HG02610 (cell line): ENCODE measurements at regions not wholly inside any gene's neighbourhood (a gene's known extent, or its start where the extent isn't known, plus 50 kb on each side); places are given as distances from the start of the nearest gene placed in this dataset.

Source experiments
- ATAC-seq: cut with Tn5 transposase; IDR thresholded peaks from one replicate; pipeline ENCODE4 v1.9.1; 2021; ENCODE audit warnings: mild to moderate bottlenecking, moderate library complexity; ENCODE audit not compliant: unreplicated experiment

DNA sequence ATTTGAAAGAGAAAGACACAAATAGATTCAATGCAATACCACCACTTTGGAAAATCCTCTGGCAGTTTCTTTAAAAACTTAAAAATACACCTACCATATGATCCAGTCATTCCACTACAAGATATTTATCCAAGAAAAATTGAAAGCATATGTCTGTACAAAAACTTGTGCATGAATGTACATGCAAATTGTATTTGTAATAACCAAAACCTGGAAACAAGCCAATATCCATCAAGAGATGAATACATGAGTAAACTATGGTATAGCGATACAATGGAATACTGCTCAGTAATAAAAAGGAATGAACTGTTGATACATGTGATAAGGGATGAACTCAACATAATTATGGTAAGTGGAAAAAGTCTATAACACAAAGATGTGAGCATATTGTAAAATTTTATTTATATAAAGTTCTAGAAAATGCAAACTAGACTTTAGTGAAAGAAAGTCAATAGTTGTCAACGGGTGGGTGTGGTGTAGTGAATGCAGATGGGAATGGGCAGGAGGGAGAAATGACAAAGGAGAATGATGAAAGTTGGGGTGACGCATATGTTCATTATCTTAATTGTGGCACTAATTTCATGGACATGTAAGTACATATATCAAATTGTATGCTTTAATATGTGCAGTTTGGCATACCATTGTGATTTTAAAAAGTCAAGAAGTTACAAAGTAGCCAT is 347.5 kb downstream of the SAMD5 start:
- no peak for ATAC-seq

DNA sequence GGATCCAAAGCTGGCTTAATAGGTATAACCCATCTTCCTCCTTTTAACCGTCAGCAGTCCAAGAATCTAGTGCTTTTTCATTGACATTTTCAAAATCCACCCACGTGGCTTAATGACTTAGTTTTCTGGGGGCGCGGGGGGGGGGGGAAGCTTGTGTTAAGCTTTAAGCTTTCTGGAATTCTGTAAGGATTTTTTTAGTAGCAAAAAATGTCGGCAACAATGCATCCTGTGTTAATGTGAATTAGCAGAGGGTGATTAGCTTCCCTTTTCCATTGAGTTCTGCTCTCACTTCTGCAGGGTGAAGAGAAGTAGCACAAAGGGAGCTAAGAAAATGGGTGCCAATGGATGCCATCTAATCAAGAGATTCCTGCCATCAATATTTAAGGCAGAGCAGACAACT is 348.2 kb downstream of the SAMD5 start:
- ATAC-seq, result no peak

DNA sequence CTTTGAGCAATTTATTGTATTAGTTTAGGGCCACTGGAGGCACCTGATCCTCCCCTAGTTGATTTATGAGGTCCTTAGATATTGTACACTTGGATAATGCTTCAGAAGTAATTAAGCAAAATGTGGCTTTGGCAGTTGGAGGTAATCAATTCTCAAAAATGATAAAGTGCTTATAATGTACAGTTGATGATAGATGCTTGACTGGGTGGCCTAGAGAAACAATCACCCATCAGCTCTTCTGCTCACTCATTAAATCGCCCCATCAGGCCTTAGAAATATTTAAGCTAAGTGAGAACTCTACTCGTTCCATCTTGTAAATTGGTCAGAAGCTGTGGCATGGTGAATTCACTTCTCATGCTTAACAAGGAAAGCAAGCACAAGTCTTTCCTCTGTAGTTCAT is 349.9 kb downstream of the SAMD5 start:
- ATAC-seq, result no peak

GRCh38 chr6:147859071-147859470 is 350.6 kb downstream of the SAMD5 start:
- ATAC-seq, result no peak

DNA sequence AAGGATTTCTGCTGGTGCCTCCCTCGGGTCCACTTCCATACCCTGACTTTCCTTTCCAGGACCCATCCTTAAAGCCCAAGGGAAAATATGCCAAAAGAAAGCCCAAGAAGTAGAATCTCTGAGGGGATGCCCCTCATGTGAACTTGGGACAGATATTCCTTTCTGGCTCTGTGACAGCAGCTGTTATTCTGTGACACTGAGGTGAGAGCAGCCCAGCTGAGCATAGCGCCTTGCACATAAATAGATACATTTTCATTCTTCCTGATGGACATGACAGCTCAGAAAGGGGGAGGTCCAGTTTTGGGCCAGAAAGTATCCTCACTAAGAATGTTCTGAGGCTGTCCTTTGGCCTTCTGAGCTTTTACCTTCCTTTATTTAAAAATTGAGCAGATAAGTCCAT is 353.2 kb downstream of the SAMD5 start:
- no peak for ATAC-seq

GRCh38 chr6:147867433-147868226 is 359.1 kb downstream of the SAMD5 start:
- no peak for ATAC-seq

DNA sequence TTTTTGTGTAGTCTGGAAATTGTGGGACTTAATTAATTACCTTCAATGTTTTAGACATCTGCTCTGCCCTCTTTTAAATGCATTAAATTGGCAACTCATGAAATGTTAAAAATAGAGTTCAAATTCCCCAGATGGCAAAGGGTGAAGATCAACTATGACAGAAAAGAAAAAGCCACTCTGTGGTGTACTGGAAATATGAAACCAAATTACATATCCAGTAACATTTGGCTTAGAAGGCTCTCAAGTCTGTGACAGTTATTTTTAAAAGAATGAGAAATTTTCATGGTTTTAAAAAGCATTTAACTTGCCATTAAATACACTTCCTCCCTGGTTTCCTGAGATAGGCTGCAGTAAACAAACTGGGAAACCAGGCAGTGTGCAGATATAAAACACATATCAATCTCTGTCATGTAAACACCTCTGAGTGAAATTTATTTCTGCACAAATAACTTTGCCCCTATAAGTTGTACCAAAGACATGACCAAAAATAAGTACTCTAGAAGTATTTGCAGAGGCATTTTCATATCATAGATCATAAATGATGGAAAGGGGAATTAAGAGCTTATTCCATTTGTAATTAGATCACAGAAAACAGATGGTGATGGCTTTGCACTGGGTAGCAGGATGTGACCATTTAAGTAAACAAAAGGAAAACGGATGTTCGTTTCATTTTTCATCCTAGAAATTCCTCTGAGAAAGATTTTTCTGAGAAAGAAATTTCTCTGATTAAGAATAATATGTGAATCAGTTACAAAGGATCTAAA is 360.1 kb downstream of the SAMD5 start:
- no peak for ATAC-seq

DNA sequence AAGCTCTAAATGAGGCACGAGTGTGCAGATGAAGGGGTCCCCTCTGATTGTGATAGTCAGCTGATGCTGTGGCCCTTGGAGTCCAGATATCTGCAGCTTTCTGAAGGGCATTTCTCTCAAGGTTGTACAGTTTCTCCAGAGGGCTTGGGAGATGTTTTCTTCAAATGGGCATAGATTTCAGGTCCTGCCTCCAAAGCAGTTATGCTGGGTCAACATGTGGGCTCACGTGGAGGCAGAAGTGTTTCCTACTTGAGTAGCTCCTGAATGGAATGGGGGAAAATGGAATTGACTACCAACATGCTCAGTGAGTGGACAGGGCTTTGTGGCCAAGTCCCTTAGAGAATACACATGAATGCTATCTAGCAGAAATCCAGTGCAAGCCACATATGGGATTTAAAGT is 360.7 kb downstream of the SAMD5 start:
- no peak for ATAC-seq

- ATAC-seq, result no peak
Observed at GRCh38 chr6:147869869-147870268, 361.4 kb downstream of the SAMD5 start.

- ATAC-seq, result no peak
Observed at GRCh38 chr6:147870506-147871110, 362.1 kb downstream of the SAMD5 start.

DNA sequence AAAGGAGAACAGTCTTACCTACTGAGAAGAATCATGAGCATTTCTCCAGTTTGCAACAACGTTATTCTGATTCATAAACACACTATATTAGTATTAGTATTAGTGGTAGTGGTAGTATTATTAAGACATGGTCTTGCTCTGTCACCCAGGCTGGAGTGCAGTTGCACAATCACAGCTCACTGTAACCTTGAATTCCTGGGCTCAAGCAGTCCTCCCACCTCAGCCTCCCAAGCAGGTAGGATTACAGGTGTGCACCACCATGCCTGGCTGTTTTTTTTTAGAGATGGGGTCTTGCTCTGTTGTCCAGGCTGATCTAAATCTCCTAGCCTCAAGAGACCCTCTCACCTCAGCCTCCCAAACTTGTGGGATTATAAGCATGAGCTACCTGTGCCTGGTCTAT is 363.5 kb downstream of the SAMD5 start:
- no peak for ATAC-seq

DNA sequence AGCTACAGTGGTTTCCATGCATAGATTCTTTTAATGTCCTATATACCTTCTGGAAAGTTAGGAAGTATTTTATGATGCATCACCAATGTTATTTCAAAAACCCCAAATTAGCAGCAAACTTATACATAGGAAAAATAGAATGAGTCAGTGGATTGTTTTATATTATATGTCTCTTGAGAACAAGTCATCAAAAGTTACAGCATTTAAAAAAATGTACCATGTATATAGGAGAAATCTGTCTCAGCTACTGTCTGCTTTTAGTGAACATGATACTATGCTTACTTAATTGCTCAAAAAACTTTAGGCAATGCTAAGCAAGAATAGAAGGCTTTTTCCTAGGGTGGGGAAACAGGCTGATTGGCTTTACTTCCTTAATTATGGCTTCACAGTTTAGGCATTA is 365.3 kb downstream of the SAMD5 start:
- no peak for ATAC-seq

DNA sequence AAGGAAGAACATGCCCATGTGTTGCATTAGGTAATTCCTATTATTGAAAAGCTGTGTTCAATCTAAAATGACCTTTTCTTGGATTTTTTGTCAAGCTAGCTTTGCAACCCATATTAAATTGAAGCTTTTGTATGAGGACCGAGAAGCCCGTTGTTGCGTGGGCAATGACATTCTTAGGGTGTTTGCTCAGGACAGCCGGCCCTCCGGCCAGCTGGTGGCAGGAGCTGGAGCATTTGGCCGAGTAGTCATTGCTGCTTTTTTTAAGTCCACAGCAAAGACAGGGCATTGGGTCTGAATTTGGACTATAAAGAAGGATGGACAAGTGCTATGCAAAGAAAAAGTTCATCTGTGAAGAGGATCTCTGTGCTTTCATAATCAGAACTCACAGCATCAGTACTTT is 365.8 kb downstream of the SAMD5 start:
- ATAC-seq, result no peak

GRCh38 chr6:147879031-147879580 is 370.6 kb downstream of the SAMD5 start:
- no peak for ATAC-seq

GRCh38 chr6:147881432-147881831 is 372.9 kb downstream of the SAMD5 start:
- no peak for ATAC-seq

DNA sequence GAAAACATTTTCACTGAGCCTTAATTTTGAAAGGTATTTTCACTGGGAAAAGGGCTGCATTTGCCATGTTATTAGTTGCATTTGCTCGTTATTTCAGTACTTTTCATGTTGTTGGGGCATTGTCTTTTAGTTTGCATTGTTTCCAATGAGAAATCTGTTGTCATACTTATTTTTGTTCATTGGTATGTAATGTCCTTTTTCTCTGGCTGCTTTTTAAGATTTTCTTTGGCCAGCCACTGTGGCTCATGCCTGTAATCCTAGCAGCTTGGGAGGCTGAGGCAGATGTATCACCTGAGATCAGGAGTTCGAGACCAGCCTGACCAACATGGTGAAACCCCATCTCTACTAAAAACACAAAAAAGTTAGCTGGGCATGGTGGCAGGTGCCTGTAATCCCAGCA is 379.9 kb downstream of the SAMD5 start:
- no peak for ATAC-seq

DNA sequence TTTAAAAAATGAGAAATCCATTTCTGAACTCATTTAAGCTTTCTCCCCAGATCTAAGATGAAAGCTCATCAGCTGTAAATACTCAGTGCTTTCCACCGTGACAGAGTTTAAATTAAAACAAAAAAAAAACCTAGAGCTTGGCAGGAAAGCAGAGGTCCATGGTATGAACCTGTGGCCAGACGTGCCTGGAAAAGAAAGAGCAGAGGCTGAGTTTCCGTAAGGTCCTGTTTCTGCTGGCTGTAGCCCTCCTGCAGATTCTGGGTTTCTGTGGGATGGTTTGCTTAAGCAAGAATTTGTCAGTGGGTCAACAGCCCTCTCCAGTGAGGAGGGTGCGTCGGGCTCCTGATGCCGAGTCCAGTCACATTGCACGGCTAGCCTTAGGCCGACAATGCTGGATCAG is 383.2 kb downstream of the SAMD5 start:
- ATAC-seq, result no peak

- no peak for ATAC-seq
Observed at GRCh38 chr6:147892476-147892875, 384.0 kb downstream of the SAMD5 start.

GRCh38 chr6:147895272-147895671 is 386.8 kb downstream of the SAMD5 start:
- no peak for ATAC-seq

GRCh38 chr6:147900247-147900830 is 391.8 kb downstream of the SAMD5 start:
- no peak for ATAC-seq

DNA sequence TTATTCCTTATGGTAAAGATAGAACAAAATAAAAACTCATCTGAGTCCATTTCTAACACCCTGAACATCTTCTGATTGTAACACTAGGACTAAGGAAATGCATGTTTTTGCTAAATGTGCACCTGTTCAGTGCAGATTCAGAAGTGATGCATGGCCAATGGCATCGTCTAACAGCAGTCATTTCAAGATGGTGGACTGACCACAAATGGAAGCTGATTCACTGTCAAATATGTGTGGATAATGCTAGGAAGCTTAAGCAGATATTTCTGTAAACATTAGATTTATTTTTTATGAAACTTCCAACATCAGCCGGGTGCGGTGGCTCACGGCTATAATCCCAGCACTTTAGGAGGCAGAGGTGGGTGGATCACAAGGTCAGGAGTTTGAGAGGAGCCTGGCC is 394.8 kb downstream of the SAMD5 start:
- ATAC-seq, result no peak
